K562 (cell line): ENCODE measurements at regions not wholly inside any gene's neighbourhood (a gene's known extent, or its start where the extent isn't known, plus 50 kb on each side); places are given as distances from the start of the nearest gene placed in this dataset.

Experiments used
- ATAC-seq: fragments of 200-7000 bp; cut with Tn5 transposase; 3 replicates; pipeline ENCODE4 v1.9.1; 2020; ENCODE audit warnings: moderate library complexity
- BruUV-seq: library from RNA; stranded (reverse); fragments of 400-500 nt; replicated peaks from 2 replicates; lab custom pipeline; 2021; lab: Mats Ljungman, UMichigan
- CTCF ChIA-PET: fragments of 300-600 bp; formaldehyde crosslinking; extraction: SDS; loops from one replicate; lab custom pipeline; 2021; ENCODE audit warnings: low intra/inter-chr PET ratio; lab: Yijun Ruan, JAX
- POLR2A ChIA-PET: fragments of 300-600, 350-650 bp; sonication (Branson Sonifier 250); formaldehyde crosslinking; extraction: SDS; loops from one replicate; lab custom pipeline; 2021; ENCODE audit warnings: antibody characterized with exemption, inconsistent platforms; lab: Yijun Ruan, JAX
- DNase-seq, 4 experiments: peaks; one replicate each; pipeline versions ENCODE4 v3.0.0 to v3.0.0-alpha.2; 2011 to 2018; ENCODE audit warnings: low spot score in 3 of 4, mixed read lengths in 3 of 4; ENCODE audit errors: extremely low read depth in 1 of 4
- FAIRE-seq: peaks from 2 replicates; lab custom pipeline; 2011; peaks lifted over from hg19 to GRCh38; lab: Jason Lieb, UNC
- H2AFZ ChIP-seq: 2 replicates; pipeline ENCODE4 v1.6.0; 2011; ENCODE audit warnings: low read depth, low read length, control low read depth, inconsistent platforms
- H3K27ac ChIP-seq: fragments of 200-600 bp; 3 replicates; pipeline ENCODE4 v1.8.0; 2011; ENCODE audit warnings: low read depth, mild to moderate bottlenecking, control low read depth, inconsistent platforms, low read length, moderate library complexity, mixed read lengths; ENCODE audit errors: extremely low read depth
- H3K27me3 ChIP-seq, 2 experiments: fragments of 300-600 bp in 1 of 2; 2 replicates in 1 of 2; 3 replicates in 1 of 2; pipeline versions ENCODE4 v1.6.0 to v1.8.0; 2011; ENCODE audit warnings: inconsistent platforms in 2 of 2, low read length in 2 of 2, mild to moderate bottlenecking in 1 of 2, mixed read lengths in 1 of 2, moderate library complexity in 1 of 2; ENCODE audit not compliant: control insufficient read depth in 2 of 2, insufficient read depth in 2 of 2
- H3K36me3 ChIP-seq: fragments of 300-600 bp; 3 replicates; pipeline ENCODE4 v1.8.0; 2011; ENCODE audit warnings: mild to moderate bottlenecking, low read length, inconsistent platforms; ENCODE audit not compliant: control insufficient read depth, insufficient read depth
- H3K4me1 ChIP-seq, 2 experiments: fragments of 200-600 bp in 1 of 2; replicated peaks in 1 of 2; 2 replicates in 1 of 2; 3 replicates in 1 of 2; pipeline versions ENCODE4 v1.5.1 to v1.8.0; 2011; ENCODE audit warnings: inconsistent platforms in 2 of 2, low read length in 2 of 2, mild to moderate bottlenecking in 1 of 2, mixed read lengths in 1 of 2, moderate library complexity in 1 of 2; ENCODE audit not compliant: control insufficient read depth in 2 of 2, insufficient read depth in 2 of 2
- H3K4me2 ChIP-seq: 2 replicates; pipeline ENCODE4 v1.6.1; 2011; ENCODE audit warnings: low read length, control low read depth, inconsistent platforms, mixed read lengths; ENCODE audit not compliant: insufficient read depth
- H3K4me3 ChIP-seq: fragments of 200-600 bp; sonication (generic), shearing (Covaris generic); 2 replicates; pipeline ENCODE4 v1.5.1; 2016; ENCODE audit warnings: control low read depth, inconsistent platforms
- H3K79me2 ChIP-seq: fragments of 200-600 bp; 3 replicates; pipeline ENCODE4 v1.8.0; 2011; ENCODE audit warnings: low read length, inconsistent platforms; ENCODE audit not compliant: control insufficient read depth, insufficient read depth
- H3K9ac ChIP-seq, 2 experiments: 2 replicates each; pipeline versions ENCODE4 v1.6.0 to v1.6.1; 2011; ENCODE audit warnings: low read depth in 2 of 2, low read length in 2 of 2, control low read depth in 1 of 2, inconsistent platforms in 1 of 2, mild to moderate bottlenecking in 1 of 2, mixed read lengths in 1 of 2; ENCODE audit not compliant: insufficient read depth in 1 of 2
- H3K9me1 ChIP-seq: one replicate; pipeline ENCODE4 v1.6.0; 2011; ENCODE audit warnings: inconsistent platforms, mild to moderate bottlenecking, low read length, moderate library complexity; ENCODE audit not compliant: control insufficient read depth, insufficient read depth
- H3K9me3 ChIP-seq: replicated peaks from 2 replicates; pipeline ENCODE4 v1.5.1; 2011; ENCODE audit warnings: low read depth, low read length, inconsistent platforms; ENCODE audit not compliant: control insufficient read depth, insufficient read depth
- H4K20me1 ChIP-seq: replicated peaks from 2 replicates; pipeline ENCODE4 v1.6.1; 2011; ENCODE audit warnings: low read length, inconsistent platforms, mixed read lengths; ENCODE audit not compliant: control insufficient read depth, insufficient read depth
- HOXB6 ChIP-seq: fragments of 250-450 bp; sonication (Bioruptor Pico); IDR thresholded peaks from 2 replicates; pipeline ENCODE4 v1.5.1; 2022; ENCODE audit warnings: mild to moderate bottlenecking, borderline replicate concordance
- MLLT1 ChIP-seq, 2 experiments: fragments of 450-650 bp; IDR thresholded peaks; 2 replicates each; pipeline ENCODE4 v1.6.1; 2016
- MNT ChIP-seq, 2 experiments: fragments of 450-650 bp; conservative IDR thresholded peaks; 2 replicates each; pipeline ENCODE4 v1.6.1; 2017; ENCODE audit warnings: mild to moderate bottlenecking in 2 of 2, moderate library complexity in 2 of 2
- SNAPC5 ChIP-seq: fragments of 250-450 bp; sonication (Bioruptor Pico); IDR thresholded peaks from 2 replicates; pipeline ENCODE4 v1.8.0; 2021; ENCODE audit warnings: moderate library complexity, mild to moderate bottlenecking, inconsistent platforms
- ZNF318 ChIP-seq, 2 experiments: fragments of 450-650 bp; IDR thresholded peaks; 2 replicates each; pipeline ENCODE4 v1.6.1; 2016; ENCODE audit warnings: mild to moderate bottlenecking in 2 of 2, borderline replicate concordance in 1 of 2, low read depth in 1 of 2, moderate library complexity in 1 of 2
- ZNF740 ChIP-seq, 3 experiments: fragments of 200-800 bp in 1 of 3; sonication (Bioruptor generic) in 1 of 3; sonication (generic) in 1 of 3; formaldehyde crosslinking in 1 of 3; IDR thresholded peaks; 2 replicates each; pipeline versions ENCODE4 v1.6.1 to v1.8.0; 2016 to 2022; ENCODE audit warnings: mild to moderate bottlenecking in 2 of 3, missing compliant biosample characterization in 2 of 3, missing genetic modification characterization in 2 of 3, missing genetic modification reagents in 1 of 3
- ZNF780A ChIP-seq: fragments of 250-450 bp; sonication (Bioruptor Pico); IDR thresholded peaks from 2 replicates; pipeline ENCODE4 v1.5.0; 2021; ENCODE audit warnings: mild to moderate bottlenecking
- WGBS: fragments of 100-300 bp; shearing (Covaris generic); methylation state at CpG from one replicate; pipeline ENCODE4 v1.1.6; 2016; ENCODE audit warnings: low coverage, mixed read lengths; ENCODE audit not compliant: insufficient coverage; ENCODE audit errors: missing lambda C conversion rate; 5-methylcytosine and 5-hydroxymethylcytosine counted together
- in situ Hi-C: fragments of 300-500 bp; cut with MboI; formaldehyde crosslinking; loops from 4 replicates; pipeline ENCODE4 v1.15.0; 2018; ENCODE audit warnings: inconsistent platforms, mixed read lengths
- intact Hi-C: fragments of 100-400 bp; cut with micrococcal nuclease; formaldehyde crosslinking; loops from 2 replicates; pipeline ENCODE4 v1.14.2; 2022
- TF ChIP-seq, protein P1 (sequence below): fragments of 450-650 bp; IDR thresholded peaks from 2 replicates; pipeline ENCODE4 v1.6.1; 2016; ENCODE audit warnings: missing biosample characterization, missing genetic modification characterization

GRCh38 chr14:82387699-82388098 is 854.0 kb upstream of the SEL1L start:
- Histone ChIP-seq H4K20me1 (no peaks in the 10 kb centered on the region), H3K4me3 (no peak overlapping the region), H3K4me2 (no peak overlapping the region), H3K4me1 (no peaks in the 10 kb centered on the region), H3K79me2 (no peaks in the 10 kb centered on the region), H2AFZ (no peak overlapping the region), H3K27me3 (no peaks in the 10 kb centered on the region), H3K9me3 (no peaks in the 10 kb centered on the region), H3K9me1 (no peaks in the 10 kb centered on the region), H3K27ac (no peak overlapping the region), H3K36me3 (no peaks in the 10 kb centered on the region), H3K9ac (no peak overlapping the region)
- intact Hi-C loops = no loop called here
- ATAC-seq (no peak), FAIRE-seq (no peak), DNase-seq (no peak)
- no TSS peak for BruUV-seq
- ChIA-PET CTCF (no interaction called here), POLR2A (no interaction called here)
- 5% methylated on average over 2 of the region's 2 CpGs for WGBS
- in situ Hi-C loops = no loop called here
- TF ChIP-seq ZNF780A (CRISPR knock-in tag) (no peak), ZNF740 (CRISPR knock-in tag; IDR thresholded peaks at IDR 0.05) (no peak), ZNF740 (tag; IDR thresholded peaks at IDR 0.05) (no peak), MLLT1 (IDR thresholded peaks at IDR 0.05) (no peak), HOXB6 (CRISPR knock-in tag) (no peak), MNT (conservative IDR thresholded peaks at IDR 0.05) (no peak), SNAPC5 (CRISPR knock-in tag) (no peak), ZNF318 (IDR thresholded peaks at IDR 0.05; ENCODE audit: borderline replicate concordance in 1 of 2, low read depth in 1 of 2) (no peak)
- TF ChIP-seq, protein P1, sequence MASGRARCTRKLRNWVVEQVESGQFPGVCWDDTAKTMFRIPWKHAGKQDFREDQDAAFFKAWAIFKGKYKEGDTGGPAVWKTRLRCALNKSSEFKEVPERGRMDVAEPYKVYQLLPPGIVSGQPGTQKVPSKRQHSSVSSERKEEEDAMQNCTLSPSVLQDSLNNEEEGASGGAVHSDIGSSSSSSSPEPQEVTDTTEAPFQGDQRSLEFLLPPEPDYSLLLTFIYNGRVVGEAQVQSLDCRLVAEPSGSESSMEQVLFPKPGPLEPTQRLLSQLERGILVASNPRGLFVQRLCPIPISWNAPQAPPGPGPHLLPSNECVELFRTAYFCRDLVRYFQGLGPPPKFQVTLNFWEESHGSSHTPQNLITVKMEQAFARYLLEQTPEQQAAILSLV = no peak
